PFSK-1 (cell line): ENCODE measurements at regions not wholly inside any gene's neighbourhood (a gene's known extent, or its start where the extent isn't known, plus 50 kb on each side); places are given as distances from the start of the nearest gene placed in this dataset.

Experiments used
- FOXP2 ChIP-seq: optimal IDR thresholded peaks from 2 replicates; pipeline ENCODE3; 2011; ENCODE audit warnings: borderline replicate concordance, control low read depth, inconsistent platforms; ENCODE audit not compliant: insufficient read depth; ENCODE audit errors: extremely low read length, extremely low read depth
- POLR2AphosphoS5 ChIP-seq: IDR thresholded peaks from 2 replicates; pipeline ENCODE4 v1.6.1; 2012; ENCODE audit warnings: low read depth, mild to moderate bottlenecking, control low read depth, low read length, moderate library complexity
- SIN3A ChIP-seq: IDR thresholded peaks from 2 replicates; pipeline ENCODE4 v1.6.1; 2012; ENCODE audit warnings: mild to moderate bottlenecking, low read length, moderate library complexity, borderline replicate concordance; ENCODE audit not compliant: insufficient read depth
- TAF1 ChIP-seq: IDR thresholded peaks from 2 replicates; pipeline ENCODE4 v1.6.1; 2012; ENCODE audit warnings: low read length, control low read depth, borderline replicate concordance; ENCODE audit not compliant: insufficient read depth
- TF ChIP-seq, protein P1 (sequence below), 2 experiments: IDR thresholded peaks; 2 replicates each; pipeline versions ENCODE4 v1.6.1 to v1.8.0; 2011 to 2012; ENCODE audit warnings: low read depth in 2 of 2, low read length in 2 of 2, control low read depth in 1 of 2, inconsistent platforms in 1 of 2, mild to moderate bottlenecking in 1 of 2, moderate library complexity in 1 of 2; ENCODE audit not compliant: insufficient read depth in 1 of 2

DNA sequence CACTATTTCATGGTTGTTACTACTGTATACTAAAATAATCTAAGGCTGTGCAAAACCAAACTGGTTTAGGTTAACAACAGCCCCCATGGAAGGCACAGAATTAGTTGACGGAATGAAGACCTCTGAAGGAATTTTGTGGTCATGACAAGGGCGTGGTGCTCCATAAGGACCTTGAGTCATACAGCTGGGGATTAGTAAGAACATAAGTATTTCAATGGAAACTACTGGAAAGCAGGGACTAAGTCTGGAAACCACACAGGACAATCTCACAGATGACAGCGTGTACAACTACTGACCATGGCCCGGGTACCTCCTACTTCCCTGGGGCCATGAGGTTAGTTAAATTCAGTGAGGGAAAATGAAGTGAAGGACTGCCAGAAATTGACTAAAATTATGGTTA lies 98.5 kb upstream of the PLEKHA5 start:
- TF ChIP-seq POLR2AphosphoS5 (no peak), TAF1 (no peak), SIN3A (no peak), FOXP2 (no peak)
- TF ChIP-seq, protein P1, sequence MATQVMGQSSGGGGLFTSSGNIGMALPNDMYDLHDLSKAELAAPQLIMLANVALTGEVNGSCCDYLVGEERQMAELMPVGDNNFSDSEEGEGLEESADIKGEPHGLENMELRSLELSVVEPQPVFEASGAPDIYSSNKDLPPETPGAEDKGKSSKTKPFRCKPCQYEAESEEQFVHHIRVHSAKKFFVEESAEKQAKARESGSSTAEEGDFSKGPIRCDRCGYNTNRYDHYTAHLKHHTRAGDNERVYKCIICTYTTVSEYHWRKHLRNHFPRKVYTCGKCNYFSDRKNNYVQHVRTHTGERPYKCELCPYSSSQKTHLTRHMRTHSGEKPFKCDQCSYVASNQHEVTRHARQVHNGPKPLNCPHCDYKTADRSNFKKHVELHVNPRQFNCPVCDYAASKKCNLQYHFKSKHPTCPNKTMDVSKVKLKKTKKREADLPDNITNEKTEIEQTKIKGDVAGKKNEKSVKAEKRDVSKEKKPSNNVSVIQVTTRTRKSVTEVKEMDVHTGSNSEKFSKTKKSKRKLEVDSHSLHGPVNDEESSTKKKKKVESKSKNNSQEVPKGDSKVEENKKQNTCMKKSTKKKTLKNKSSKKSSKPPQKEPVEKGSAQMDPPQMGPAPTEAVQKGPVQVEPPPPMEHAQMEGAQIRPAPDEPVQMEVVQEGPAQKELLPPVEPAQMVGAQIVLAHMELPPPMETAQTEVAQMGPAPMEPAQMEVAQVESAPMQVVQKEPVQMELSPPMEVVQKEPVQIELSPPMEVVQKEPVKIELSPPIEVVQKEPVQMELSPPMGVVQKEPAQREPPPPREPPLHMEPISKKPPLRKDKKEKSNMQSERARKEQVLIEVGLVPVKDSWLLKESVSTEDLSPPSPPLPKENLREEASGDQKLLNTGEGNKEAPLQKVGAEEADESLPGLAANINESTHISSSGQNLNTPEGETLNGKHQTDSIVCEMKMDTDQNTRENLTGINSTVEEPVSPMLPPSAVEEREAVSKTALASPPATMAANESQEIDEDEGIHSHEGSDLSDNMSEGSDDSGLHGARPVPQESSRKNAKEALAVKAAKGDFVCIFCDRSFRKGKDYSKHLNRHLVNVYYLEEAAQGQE (IDR thresholded peaks at IDR 0.05; ENCODE audit: insufficient read depth in 1 of 2, low read depth in 2 of 2, low read length in 2 of 2) = no peak
